ENCODE measurements at regions not wholly inside any gene's neighbourhood (a gene's known extent, or its start where the extent isn't known, plus 50 kb on each side); places are given as distances from the start of the nearest gene placed in this dataset.

- BruUV-seq (replicated peaks): no TSS peak
- intact Hi-C loops (cut with micrococcal nuclease; ENCODE audit: unreplicated experiment) (no loop called here), in situ Hi-C loops (cut with HindIII; ENCODE audit: low pct_unique_long_range_greater_than_20kb, low sequenced_read_pairs) (no loop called here)
- TF ChIP-seq SIN3A (IDR thresholded peaks at IDR 0.05; ENCODE audit: borderline replicate concordance, insufficient read depth, low read depth, low read length): no peak
- no peak for TF ChIP-seq REST (IDR thresholded peaks at IDR 0.05; ENCODE audit: insufficient read depth in 1 of 2, low read depth in 2 of 2, low read length in 1 of 2)
- no peak for TF ChIP-seq POLR2AphosphoS5 (IDR thresholded peaks at IDR 0.05; ENCODE audit: low read depth, low read length)
- TF ChIP-seq CTCF (IDR thresholded peaks at IDR 0.05): no peak
- TF ChIP-seq TCF7L2 (IDR thresholded peaks at IDR 0.05; ENCODE audit: low read depth, low read length): no peak
- H3K9me3 ChIP-seq (ENCODE audit: control insufficient read depth, insufficient read depth, low read depth, low read length): no peaks in the 10 kb centered on the region
- no peak overlapping the region for H3K4me3 ChIP-seq (ENCODE audit: low read depth in 2 of 2, low read length in 2 of 2)
- H3K4me1 ChIP-seq (ENCODE audit: control insufficient read depth, insufficient read depth, low read length): no peaks in the 10 kb centered on the region
- CTCF ChIA-PET: no interaction called here
- no peak for ATAC-seq
- POLR2A ChIA-PET: no interaction called here
- no peak for DNase-seq (ENCODE audit: low read depth, low spot score)
- H3K36me3 ChIP-seq (ENCODE audit: control insufficient read depth, insufficient read depth, low read length): no peaks in the 10 kb centered on the region
- no peaks in the 10 kb centered on the region for H3K27me3 ChIP-seq (ENCODE audit: control insufficient read depth, insufficient read depth, low read length)
- no peak overlapping the region for H3K27ac ChIP-seq (ENCODE audit: low read length)
These were observed 125.8 kb downstream of the CRPPA start for GRCh38 chr7:16295558-16295957.

GRCh38 chr7:16293669-16294425 lies 127.5 kb downstream of the CRPPA start:
- BruUV-seq (replicated peaks): no TSS peak
- no peak overlapping the region for H3K27ac ChIP-seq (ENCODE audit: low read length)
- no peaks in the 10 kb centered on the region for H3K9me3 ChIP-seq (ENCODE audit: control insufficient read depth, insufficient read depth, low read depth, low read length)
- ChIA-PET POLR2A (no interaction called here), CTCF (no interaction called here)
- DNase-seq (ENCODE audit: low read depth, low spot score): no peak
- intact Hi-C loops (cut with micrococcal nuclease; ENCODE audit: unreplicated experiment) (no loop called here), in situ Hi-C loops (cut with HindIII; ENCODE audit: low pct_unique_long_range_greater_than_20kb, low sequenced_read_pairs) (no loop called here)
- no peaks in the 10 kb centered on the region for H3K27me3 ChIP-seq (ENCODE audit: control insufficient read depth, insufficient read depth, low read length)
- ATAC-seq: no peak
- no peak for TF ChIP-seq POLR2AphosphoS5 (IDR thresholded peaks at IDR 0.05; ENCODE audit: low read depth, low read length)
- no peak for TF ChIP-seq REST (IDR thresholded peaks at IDR 0.05; ENCODE audit: insufficient read depth in 1 of 2, low read depth in 2 of 2, low read length in 1 of 2)
- TF ChIP-seq SIN3A (IDR thresholded peaks at IDR 0.05; ENCODE audit: borderline replicate concordance, insufficient read depth, low read depth, low read length): no peak
- no peak for TF ChIP-seq TCF7L2 (IDR thresholded peaks at IDR 0.05; ENCODE audit: low read depth, low read length)
- no peak for TF ChIP-seq CTCF (IDR thresholded peaks at IDR 0.05)
- H3K4me3 ChIP-seq (ENCODE audit: low read depth in 2 of 2, low read length in 2 of 2): no peak overlapping the region
- H3K4me1 ChIP-seq (ENCODE audit: control insufficient read depth, insufficient read depth, low read length): no peaks in the 10 kb centered on the region
- no peaks in the 10 kb centered on the region for H3K36me3 ChIP-seq (ENCODE audit: control insufficient read depth, insufficient read depth, low read length)

Data from Panc1 (cell line).